NT2/D1 (cell line): ENCODE measurements at regions not wholly inside any gene's neighbourhood (a gene's known extent, or its start where the extent isn't known, plus 50 kb on each side); places are given as distances from the start of the nearest gene placed in this dataset.

Experiments used
- YY1 ChIP-seq: IDR thresholded peaks from 2 replicates; pipeline ENCODE4 v1.6.1; 2011; ENCODE audit not compliant: insufficient read length, insufficient read depth
- ZNF274 ChIP-seq: IDR thresholded peaks from 2 replicates; pipeline ENCODE4 v1.6.1; 2011; ENCODE audit warnings: mild to moderate bottlenecking, low read depth, low read length

- TF ChIP-seq YY1 (no peak), ZNF274 (no peak)
Observed at GRCh38 chr5:93892481-93892880, 151.1 kb upstream of the POU5F2 start.
